Neuronal stem cell (in vitro differentiated cells): ENCODE measurements at regions not wholly inside any gene's neighbourhood (a gene's known extent, or its start where the extent isn't known, plus 50 kb on each side); places are given as distances from the start of the nearest gene placed in this dataset.
"Not testable (repeated sequence)": the region's sequence is repeated elsewhere in the genome, so short reads cannot be mapped to it uniquely, and the experiment has no call there.

Source experiments
- DNase-seq: peaks from one replicate; pipeline ENCODE4 v3.0.0-alpha.2; 2013; ENCODE audit warnings: low spot score
- H2AFZ ChIP-seq: one replicate; pipeline ENCODE4 v1.6.1; 2013; ENCODE audit warnings: mild to moderate bottlenecking, low read length, inconsistent platforms
- H2AK5ac ChIP-seq: 2 replicates; pipeline ENCODE4 v1.6.1; 2013; ENCODE audit warnings: low read depth, mild to moderate bottlenecking, inconsistent platforms, low read length, moderate library complexity, mixed read lengths
- H2BK120ac ChIP-seq: 2 replicates; pipeline ENCODE4 v1.6.1; 2013; ENCODE audit warnings: low read depth, mild to moderate bottlenecking, inconsistent platforms, low read length, moderate library complexity, mixed read lengths
- H2BK12ac ChIP-seq: one replicate; pipeline ENCODE4 v1.6.1; 2013; ENCODE audit warnings: low read length, inconsistent platforms
- H2BK15ac ChIP-seq: 2 replicates; pipeline ENCODE4 v1.6.1; 2013; ENCODE audit warnings: mild to moderate bottlenecking, low read length, inconsistent platforms, mixed read lengths
- H2BK5ac ChIP-seq: one replicate; pipeline ENCODE4 v1.6.1; 2013; ENCODE audit warnings: inconsistent platforms, mild to moderate bottlenecking, low read length, moderate library complexity
- H3K14ac ChIP-seq: one replicate; pipeline ENCODE4 v1.6.1; 2013; ENCODE audit warnings: low read length, inconsistent platforms
- H3K18ac ChIP-seq: 2 replicates; pipeline ENCODE4 v1.6.1; 2013; ENCODE audit warnings: low read length, inconsistent platforms
- H3K23ac ChIP-seq: 2 replicates; pipeline ENCODE4 v1.6.1; 2013; ENCODE audit warnings: low read depth, mild to moderate bottlenecking, mixed read lengths, low read length, inconsistent platforms; ENCODE audit not compliant: poor library complexity
- H3K27ac ChIP-seq: replicated peaks from 3 replicates; pipeline ENCODE4 v1.5.1; 2013; ENCODE audit warnings: low read length, inconsistent platforms
- H3K27me3 ChIP-seq, 3 experiments: 2 replicates each; pipeline ENCODE4 v1.6.1; 2013; ENCODE audit warnings: low read length in 3 of 3, mild to moderate bottlenecking in 2 of 3, inconsistent platforms in 1 of 3, low read depth in 1 of 3, mixed read lengths in 1 of 3, moderate library complexity in 1 of 3; ENCODE audit not compliant: control insufficient read depth in 3 of 3, insufficient read depth in 3 of 3
- H3K36me3 ChIP-seq, 2 donors: replicated peaks in 1 of 2; 2 replicates each; pipeline ENCODE4 v1.6.1; 2013; ENCODE audit warnings: low read length in 2 of 2; ENCODE audit not compliant: control insufficient read depth in 2 of 2, insufficient read depth in 2 of 2
- H3K4ac ChIP-seq: 2 replicates; pipeline ENCODE4 v1.6.1; 2013; ENCODE audit warnings: inconsistent platforms, mild to moderate bottlenecking, low read length, moderate library complexity
- H3K4me1 ChIP-seq, 2 donors: 1 replicate in 1 of 2; 2 replicates in 1 of 2; pipeline ENCODE4 v1.6.1; 2013; ENCODE audit warnings: low read length in 2 of 2, low read depth in 1 of 2; ENCODE audit not compliant: control insufficient read depth in 2 of 2, insufficient read depth in 1 of 2
- H3K4me2 ChIP-seq: one replicate; pipeline ENCODE4 v1.6.1; 2013; ENCODE audit warnings: mild to moderate bottlenecking, low read length, inconsistent platforms; ENCODE audit not compliant: insufficient read depth, poor library complexity, severe bottlenecking
- H3K4me3 ChIP-seq, 2 donors: 2 replicates each; pipeline ENCODE4 v1.5.1; 2013; ENCODE audit warnings: low read length in 2 of 2, mild to moderate bottlenecking in 2 of 2, inconsistent platforms in 1 of 2, moderate library complexity in 1 of 2
- H3K79me1 ChIP-seq: one replicate; pipeline ENCODE4 v1.6.1; 2013; ENCODE audit warnings: low read depth, mild to moderate bottlenecking, inconsistent platforms, low read length, moderate library complexity
- H3K9ac ChIP-seq: one replicate; pipeline ENCODE4 v1.6.1; 2013; ENCODE audit warnings: mild to moderate bottlenecking, low read depth, low read length, inconsistent platforms; ENCODE audit not compliant: poor library complexity
- H3K9me3 ChIP-seq, 2 donors: replicated peaks in 1 of 2; 2 replicates each; pipeline versions ENCODE3 to v1.6.1; 2013; ENCODE audit warnings: low read length in 2 of 2, mild to moderate bottlenecking in 2 of 2, inconsistent platforms in 1 of 2, low read depth in 1 of 2, mixed read lengths in 1 of 2, moderate library complexity in 1 of 2; ENCODE audit not compliant: control insufficient read depth in 2 of 2, insufficient read depth in 1 of 2
- H4K8ac ChIP-seq: one replicate; pipeline ENCODE4 v1.6.1; 2013; ENCODE audit warnings: low read depth, mild to moderate bottlenecking, inconsistent platforms, low read length, moderate library complexity
- H4K91ac ChIP-seq: one replicate; pipeline ENCODE4 v1.6.1; 2013; ENCODE audit warnings: low read length, low read depth, mild to moderate bottlenecking, inconsistent platforms; ENCODE audit not compliant: poor library complexity
- WGBS, 2 donors: extraction: QIAGEN DNeasy Blood & Tissue Kit; methylation state at CpG; one replicate each; pipeline ENCODE4 v1.1.7; 2013; ENCODE audit warnings: missing lambda C conversion rate in 2 of 2, mixed read lengths in 1 of 2; ENCODE audit not compliant: insufficient read length in 2 of 2, insufficient replicate concordance in 1 of 2; ENCODE audit errors: extremely low coverage in 2 of 2; 5-methylcytosine and 5-hydroxymethylcytosine counted together

DNA sequence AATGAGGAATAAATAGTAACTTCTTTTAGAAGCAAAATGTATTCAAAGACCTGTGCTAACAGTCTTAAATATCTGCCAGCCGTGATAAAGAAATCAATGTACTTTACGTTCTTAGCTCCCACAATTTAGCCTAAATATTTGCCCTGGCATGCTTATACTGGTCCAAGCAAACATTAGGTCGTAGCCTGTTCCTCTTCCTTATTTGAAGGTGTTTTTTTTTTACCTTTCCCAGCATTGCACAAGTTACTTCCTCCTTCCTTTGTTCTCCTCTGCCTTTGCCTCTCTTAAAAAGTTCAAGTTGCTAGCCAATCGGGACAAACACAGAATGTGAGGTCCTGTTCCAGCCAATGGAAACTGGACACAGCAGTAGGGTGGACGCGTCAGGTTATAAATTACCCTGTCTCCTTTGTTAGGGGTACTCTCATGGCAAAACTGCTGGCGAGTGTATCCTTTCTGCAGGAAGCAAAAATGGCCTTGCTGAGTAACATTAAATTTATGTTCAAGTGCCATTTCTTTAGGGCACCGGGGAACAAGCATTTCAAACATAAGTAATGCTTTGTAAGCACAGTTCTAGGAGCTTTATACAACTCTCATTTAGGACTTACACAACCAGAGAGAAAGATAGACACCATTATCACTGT lies 134.1 kb downstream of the RRAGC start:
- not testable (repeated sequence) for H3K9ac ChIP-seq, H4K8ac ChIP-seq, H3K4me3 ChIP-seq, H4K91ac ChIP-seq, H3K79me1 ChIP-seq, H3K14ac ChIP-seq, H3K18ac ChIP-seq, H2BK12ac ChIP-seq, DNase-seq, H2AFZ ChIP-seq, H2AK5ac ChIP-seq, H2BK120ac ChIP-seq, H3K4ac ChIP-seq, H2BK15ac ChIP-seq, H3K9me3 ChIP-seq, H2BK5ac ChIP-seq, H3K23ac ChIP-seq, H3K36me3 ChIP-seq, H3K27ac ChIP-seq, H3K4me2 ChIP-seq
- H3K4me1 ChIP-seq, result peaks cover 7 to 17% of the 10 kb centered on the region in 2 donors
- no CpG with 5 or more reads among the region's 8 CpGs for WGBS, 2 donors
- peaks cover 0 to 19% (median 0%) of the 10 kb centered on the region in 3 experiments for H3K27me3 ChIP-seq

- H3K9ac ChIP-seq, result no peak overlapping the region
- H3K79me1 ChIP-seq, result no peaks in the 10 kb centered on the region
- H3K9me3 ChIP-seq, result no peaks in the 10 kb centered on the region
- no CpG with 5 or more reads among the region's 7 CpGs for WGBS, 2 donors
- no peak overlapping the region for H3K27ac ChIP-seq
- H2AFZ ChIP-seq, result no peak overlapping the region
- no peak overlapping the region for H3K23ac ChIP-seq
- no peak overlapping the region for H2AK5ac ChIP-seq
- DNase-seq, result no peak
- no peak overlapping the region for H4K91ac ChIP-seq
- no peak overlapping the region for H3K4ac ChIP-seq
- peaks cover 7 to 15% of the 10 kb centered on the region in 2 donors for H3K4me1 ChIP-seq
- H3K4me3 ChIP-seq, result no peak overlapping the region
- no peak overlapping the region for H2BK5ac ChIP-seq
- H3K14ac ChIP-seq, result no peak overlapping the region
- no peak overlapping the region for H3K4me2 ChIP-seq
- peaks cover 0 to 14% (median 0%) of the 10 kb centered on the region in 3 experiments for H3K27me3 ChIP-seq
- H3K36me3 ChIP-seq, result no peaks in the 10 kb centered on the region
- H4K8ac ChIP-seq, result no peak overlapping the region
- H2BK15ac ChIP-seq, result no peak overlapping the region
- H2BK120ac ChIP-seq, result no peak overlapping the region
- H3K18ac ChIP-seq, result no peak overlapping the region
- no peak overlapping the region for H2BK12ac ChIP-seq
These were observed 135.1 kb downstream of the RRAGC start for GRCh38 chr1:38724160-38725131.

DNA sequence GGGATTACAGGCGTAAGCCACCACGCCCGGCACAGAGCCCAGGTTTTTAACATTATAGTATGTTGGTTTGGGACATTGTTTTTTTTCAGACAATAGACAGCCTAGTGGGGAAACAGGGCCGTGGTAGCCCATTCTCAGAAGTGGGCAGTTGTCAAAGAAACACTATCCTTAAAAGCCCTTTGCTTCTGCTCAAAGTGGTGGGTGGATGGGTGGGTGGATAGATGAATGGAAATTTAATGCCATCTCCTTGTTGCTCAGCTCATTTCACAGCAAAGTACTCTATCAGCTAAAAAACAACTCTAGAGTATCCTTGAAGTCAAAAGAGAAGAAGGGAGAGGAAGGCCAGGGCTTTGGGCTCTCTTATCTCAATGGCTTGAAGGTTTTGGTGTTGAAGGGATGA lies 137.8 kb downstream of the RRAGC start:
- no CpG with 5 or more reads among the region's 4 CpGs for WGBS, 2 donors
- DNase-seq, result no peak
- H2BK12ac ChIP-seq, result no peak overlapping the region
- H3K4ac ChIP-seq, result no peak overlapping the region
- no peak overlapping the region for H2AFZ ChIP-seq
- no peak overlapping the region for H4K91ac ChIP-seq
- peaks cover 0 to 12% (median 0%) of the 10 kb centered on the region in 3 experiments for H3K27me3 ChIP-seq
- H3K79me1 ChIP-seq, result no peaks in the 10 kb centered on the region
- no peak overlapping the region for H3K4me2 ChIP-seq
- H3K14ac ChIP-seq, result no peak overlapping the region
- peaks cover 0 to under 1% of the 10 kb centered on the region in 2 donors for H3K4me1 ChIP-seq
- no peak overlapping the region for H2BK5ac ChIP-seq
- H2AK5ac ChIP-seq, result no peak overlapping the region
- no peaks in the 10 kb centered on the region for H3K9me3 ChIP-seq
- H3K4me3 ChIP-seq, result no peak overlapping the region
- H4K8ac ChIP-seq, result no peak overlapping the region
- no peak overlapping the region for H3K18ac ChIP-seq
- H3K23ac ChIP-seq, result no peak overlapping the region
- no peak overlapping the region for H2BK15ac ChIP-seq
- no peak overlapping the region for H3K9ac ChIP-seq
- no peaks in the 10 kb centered on the region for H3K36me3 ChIP-seq
- H3K27ac ChIP-seq, result no peak overlapping the region
- H2BK120ac ChIP-seq, result no peak overlapping the region

- no peak overlapping the region for H2BK5ac ChIP-seq
- no peak overlapping the region for H3K9ac ChIP-seq
- no peak overlapping the region for H4K91ac ChIP-seq
- no peak overlapping the region for H3K4me3 ChIP-seq
- H3K23ac ChIP-seq, result no peak overlapping the region
- no peak overlapping the region for H4K8ac ChIP-seq
- no peak overlapping the region for H3K14ac ChIP-seq
- H2AFZ ChIP-seq, result no peak overlapping the region
- H3K79me1 ChIP-seq, result no peaks in the 10 kb centered on the region
- no CpG with 5 or more reads among the region's 7 CpGs for WGBS, 2 donors
- H3K4me2 ChIP-seq, result no peak overlapping the region
- H3K4me1 ChIP-seq, result no peaks in the 10 kb centered on the region
- H3K36me3 ChIP-seq, result no peaks in the 10 kb centered on the region
- H3K9me3 ChIP-seq, result no peaks in the 10 kb centered on the region
- no peak overlapping the region for H2BK15ac ChIP-seq
- H2BK120ac ChIP-seq, result no peak overlapping the region
- H3K4ac ChIP-seq, result no peak overlapping the region
- H2BK12ac ChIP-seq, result no peak overlapping the region
- H3K27ac ChIP-seq, result no peak overlapping the region
- peaks cover 0 to 4% (median 0%) of the 10 kb centered on the region in 3 experiments for H3K27me3 ChIP-seq
- H2AK5ac ChIP-seq, result no peak overlapping the region
- no peak for DNase-seq
- H3K18ac ChIP-seq, result peak overlapping the region; percentile 27
These were observed 139.7 kb downstream of the RRAGC start for GRCh38 chr1:38719880-38720279.
